Fibroblast of the aortic adventitia (primary cell): ENCODE measurements at regions not wholly inside any gene's neighbourhood (a gene's known extent, or its start where the extent isn't known, plus 50 kb on each side); places are given as distances from the start of the nearest gene placed in this dataset.

ENCODE experiments used
- DNase-seq: peaks from one replicate; pipeline ENCODE4 v3.0.0-alpha.2; 2010; ENCODE audit warnings: low read depth
- H3K4me3 ChIP-seq: 2 replicates; pipeline ENCODE4 v1.5.1; 2011; ENCODE audit warnings: low read depth, mild to moderate bottlenecking, control low read depth, low read length, moderate library complexity
- TF ChIP-seq, protein P1 (sequence below): IDR thresholded peaks from 2 replicates; pipeline ENCODE4 v1.5.1; 2011; ENCODE audit warnings: mild to moderate bottlenecking, low read length, control low read depth, inconsistent platforms; ENCODE audit not compliant: insufficient read depth

DNA sequence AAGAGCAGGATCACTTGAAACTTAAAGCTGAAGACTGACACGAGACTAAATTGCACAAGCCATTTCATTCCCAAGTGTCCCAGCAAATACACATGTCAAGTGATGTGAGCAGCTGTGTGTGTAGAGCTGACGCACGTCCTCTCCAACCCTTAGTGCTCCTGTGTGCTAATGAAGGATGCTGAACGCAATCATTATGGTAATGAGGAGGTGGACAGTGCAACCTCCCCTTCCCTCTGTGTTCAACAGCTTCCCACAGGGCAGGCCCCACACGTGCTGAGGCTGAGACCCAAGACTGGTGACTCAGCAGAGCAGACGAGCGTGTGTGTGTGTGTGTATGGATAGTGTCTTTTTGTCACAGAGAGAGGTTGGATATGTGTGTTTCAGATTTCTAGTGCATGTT lies 702.1 kb downstream of the SEMA5A start:
- TF ChIP-seq, protein P1, sequence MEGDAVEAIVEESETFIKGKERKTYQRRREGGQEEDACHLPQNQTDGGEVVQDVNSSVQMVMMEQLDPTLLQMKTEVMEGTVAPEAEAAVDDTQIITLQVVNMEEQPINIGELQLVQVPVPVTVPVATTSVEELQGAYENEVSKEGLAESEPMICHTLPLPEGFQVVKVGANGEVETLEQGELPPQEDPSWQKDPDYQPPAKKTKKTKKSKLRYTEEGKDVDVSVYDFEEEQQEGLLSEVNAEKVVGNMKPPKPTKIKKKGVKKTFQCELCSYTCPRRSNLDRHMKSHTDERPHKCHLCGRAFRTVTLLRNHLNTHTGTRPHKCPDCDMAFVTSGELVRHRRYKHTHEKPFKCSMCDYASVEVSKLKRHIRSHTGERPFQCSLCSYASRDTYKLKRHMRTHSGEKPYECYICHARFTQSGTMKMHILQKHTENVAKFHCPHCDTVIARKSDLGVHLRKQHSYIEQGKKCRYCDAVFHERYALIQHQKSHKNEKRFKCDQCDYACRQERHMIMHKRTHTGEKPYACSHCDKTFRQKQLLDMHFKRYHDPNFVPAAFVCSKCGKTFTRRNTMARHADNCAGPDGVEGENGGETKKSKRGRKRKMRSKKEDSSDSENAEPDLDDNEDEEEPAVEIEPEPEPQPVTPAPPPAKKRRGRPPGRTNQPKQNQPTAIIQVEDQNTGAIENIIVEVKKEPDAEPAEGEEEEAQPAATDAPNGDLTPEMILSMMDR: no peak
- H3K4me3 ChIP-seq: no peak overlapping the region
- peak; percentile 76 for DNase-seq

GRCh38 chr5:8844206-8844605 lies 701.7 kb downstream of the SEMA5A start:
- H3K4me3 ChIP-seq: no peak overlapping the region
- TF ChIP-seq, protein P1: peak; percentile 24
- DNase-seq: peak; percentile 67

- TF ChIP-seq, protein P1: no peak
- H3K4me3 ChIP-seq: no peak overlapping the region
- DNase-seq: peak; percentile 17
Observed at GRCh38 chr5:8844847-8845246, 701.0 kb downstream of the SEMA5A start.

GRCh38 chr5:8845296-8845695 lies 700.6 kb downstream of the SEMA5A start:
- H3K4me3 ChIP-seq: no peak overlapping the region
- peak; percentile 62 for DNase-seq
- TF ChIP-seq, protein P1: no peak

- no peak overlapping the region for H3K4me3 ChIP-seq
- TF ChIP-seq, protein P1: no peak
- no peak for DNase-seq
Observed at GRCh38 chr5:8848366-8848765, 697.5 kb downstream of the SEMA5A start.

DNA sequence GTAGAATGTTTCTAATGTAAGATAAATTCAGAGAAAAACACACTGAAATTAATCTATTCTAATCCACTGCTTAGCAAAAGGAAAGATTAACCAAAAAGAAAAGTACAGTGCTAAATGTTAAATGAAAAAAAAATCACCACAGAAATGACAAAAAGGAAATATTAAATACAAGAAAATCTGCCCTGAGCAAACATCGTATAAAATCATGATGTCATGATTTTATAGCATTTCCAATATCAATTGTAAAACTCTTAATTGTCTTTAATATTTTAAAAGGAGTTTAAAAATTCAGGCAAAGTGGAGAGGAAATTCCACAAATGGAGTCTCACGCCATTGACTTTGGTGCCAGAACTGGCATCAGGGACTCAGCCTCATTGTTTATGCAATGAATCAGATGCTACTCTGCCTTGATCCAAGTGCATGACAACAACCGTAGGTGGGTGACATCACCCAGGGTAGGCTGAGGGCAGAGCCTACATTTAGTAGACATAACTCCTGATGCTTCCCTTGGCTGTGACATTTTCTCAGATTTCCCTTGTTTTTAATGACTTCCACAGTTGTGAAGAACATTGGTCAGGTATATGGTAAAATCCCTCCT lies 696.8 kb downstream of the SEMA5A start:
- TF ChIP-seq, protein P1: no peak
- no peak overlapping the region for H3K4me3 ChIP-seq
- DNase-seq: peak; percentile 90

- TF ChIP-seq, protein P1: no peak
- no peak for DNase-seq
Observed at GRCh38 chr5:8851101-8851500, 694.8 kb downstream of the SEMA5A start.

More at GRCh38 chr5:8851101-8851500, 694.8 kb downstream of the SEMA5A start:
- H3K4me3 ChIP-seq: no peak overlapping the region
